HT-29 (cell line): ENCODE measurements at regions not wholly inside any gene's neighbourhood (a gene's known extent, or its start where the extent isn't known, plus 50 kb on each side); places are given as distances from the start of the nearest gene placed in this dataset.
"Not testable (repeated sequence)": the region's sequence is repeated elsewhere in the genome, so short reads cannot be mapped to it uniquely, and the experiment has no call there.

Experiments
- DNase-seq: peaks from one replicate; pipeline ENCODE4 v3.0.0-alpha.2; 2015; ENCODE audit warnings: low spot score

- DNase-seq, result no peak
These were observed 536.5 kb upstream of the ACO1 start for GRCh38 chr9:31847963-31848362.

- DNase-seq, result no peak
These were observed 535.7 kb upstream of the ACO1 start for GRCh38 chr9:31848505-31849285.

- DNase-seq, result no peak
These were observed 530.3 kb upstream of the ACO1 start for GRCh38 chr9:31854187-31854586.

- DNase-seq, result no peak
These were observed 515.6 kb upstream of the ACO1 start for GRCh38 chr9:31868830-31869229.

GRCh38 chr9:31870276-31870675, 514.2 kb upstream of the ACO1 start:
- DNase-seq, result no peak

- no peak for DNase-seq
These were observed 510.7 kb upstream of the ACO1 start for GRCh38 chr9:31873722-31874121.

- no peak for DNase-seq
These were observed 490.4 kb upstream of the ACO1 start for GRCh38 chr9:31894008-31894407.

- DNase-seq, result peak; percentile 39
These were observed 476.1 kb upstream of the ACO1 start for GRCh38 chr9:31908158-31908890.

GRCh38 chr9:31908891-31909480, 475.5 kb upstream of the ACO1 start:
- DNase-seq, result no peak

- DNase-seq, result no peak
These were observed 471.8 kb upstream of the ACO1 start for GRCh38 chr9:31912636-31913035.

- DNase-seq, result peak; percentile 39
These were observed 467.7 kb upstream of the ACO1 start for GRCh38 chr9:31916591-31917241.

- DNase-seq, result not testable (repeated sequence)
These were observed 446.7 kb upstream of the ACO1 start for GRCh38 chr9:31937737-31938136.

- DNase-seq, result no peak
These were observed 433.7 kb upstream of the ACO1 start for GRCh38 chr9:31950756-31951155.

- DNase-seq, result no peak
These were observed 425.9 kb upstream of the ACO1 start for GRCh38 chr9:31958572-31958971.

GRCh38 chr9:31969552-31969951, 414.9 kb upstream of the ACO1 start:
- no peak for DNase-seq

- no peak for DNase-seq
These were observed 400.5 kb upstream of the ACO1 start for GRCh38 chr9:31983895-31984294.

GRCh38 chr9:31996331-31996730, 388.1 kb upstream of the ACO1 start:
- peak; percentile 17 for DNase-seq

- no peak for DNase-seq
These were observed 379.9 kb upstream of the ACO1 start for GRCh38 chr9:32004431-32005076.

GRCh38 chr9:32010322-32010721, 374.1 kb upstream of the ACO1 start:
- DNase-seq, result no peak

- peak; percentile 2 for DNase-seq
These were observed 373.4 kb upstream of the ACO1 start for GRCh38 chr9:32011049-32011448.

GRCh38 chr9:32015795-32016194, 368.6 kb upstream of the ACO1 start:
- no peak for DNase-seq

- DNase-seq, result no peak
These were observed 338.9 kb upstream of the ACO1 start for GRCh38 chr9:32045513-32045912.
